ENCODE measurements at regions not wholly inside any gene's neighbourhood (a gene's known extent, or its start where the extent isn't known, plus 50 kb on each side); places are given as distances from the start of the nearest gene placed in this dataset.

DNA sequence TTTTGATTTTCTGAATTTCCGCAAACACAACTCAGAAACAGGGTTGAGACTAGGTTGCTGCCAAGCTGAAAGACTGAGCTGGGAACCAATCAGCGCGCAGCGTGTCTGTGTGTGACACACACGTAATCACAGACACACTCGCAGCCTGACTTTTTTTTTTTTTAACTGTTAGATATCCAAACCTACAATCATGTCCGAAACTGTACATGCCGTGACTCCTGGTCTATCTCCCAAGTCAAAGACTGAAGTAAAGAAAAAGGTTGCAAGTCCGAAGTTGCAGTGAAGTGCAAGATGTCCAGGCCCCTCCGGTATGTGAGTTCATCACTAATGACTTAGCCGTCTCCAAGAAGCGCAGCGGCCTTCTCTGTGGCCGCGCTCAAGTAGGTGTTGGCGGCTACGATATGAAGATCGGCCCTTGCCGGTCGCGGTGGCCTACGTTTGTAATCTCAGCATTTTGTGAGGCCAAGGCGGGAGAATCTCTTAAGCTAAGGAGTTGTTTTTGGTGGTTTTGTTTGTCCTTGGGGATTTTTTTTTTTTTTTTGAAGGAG is 108.2 kb downstream of the HFE start:
- TF ChIP-seq, protein P1, sequence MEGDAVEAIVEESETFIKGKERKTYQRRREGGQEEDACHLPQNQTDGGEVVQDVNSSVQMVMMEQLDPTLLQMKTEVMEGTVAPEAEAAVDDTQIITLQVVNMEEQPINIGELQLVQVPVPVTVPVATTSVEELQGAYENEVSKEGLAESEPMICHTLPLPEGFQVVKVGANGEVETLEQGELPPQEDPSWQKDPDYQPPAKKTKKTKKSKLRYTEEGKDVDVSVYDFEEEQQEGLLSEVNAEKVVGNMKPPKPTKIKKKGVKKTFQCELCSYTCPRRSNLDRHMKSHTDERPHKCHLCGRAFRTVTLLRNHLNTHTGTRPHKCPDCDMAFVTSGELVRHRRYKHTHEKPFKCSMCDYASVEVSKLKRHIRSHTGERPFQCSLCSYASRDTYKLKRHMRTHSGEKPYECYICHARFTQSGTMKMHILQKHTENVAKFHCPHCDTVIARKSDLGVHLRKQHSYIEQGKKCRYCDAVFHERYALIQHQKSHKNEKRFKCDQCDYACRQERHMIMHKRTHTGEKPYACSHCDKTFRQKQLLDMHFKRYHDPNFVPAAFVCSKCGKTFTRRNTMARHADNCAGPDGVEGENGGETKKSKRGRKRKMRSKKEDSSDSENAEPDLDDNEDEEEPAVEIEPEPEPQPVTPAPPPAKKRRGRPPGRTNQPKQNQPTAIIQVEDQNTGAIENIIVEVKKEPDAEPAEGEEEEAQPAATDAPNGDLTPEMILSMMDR (conservative IDR thresholded peaks at IDR 0.05): no peak
- H3K27ac ChIP-seq: peak overlapping the region; percentile 88

DNA sequence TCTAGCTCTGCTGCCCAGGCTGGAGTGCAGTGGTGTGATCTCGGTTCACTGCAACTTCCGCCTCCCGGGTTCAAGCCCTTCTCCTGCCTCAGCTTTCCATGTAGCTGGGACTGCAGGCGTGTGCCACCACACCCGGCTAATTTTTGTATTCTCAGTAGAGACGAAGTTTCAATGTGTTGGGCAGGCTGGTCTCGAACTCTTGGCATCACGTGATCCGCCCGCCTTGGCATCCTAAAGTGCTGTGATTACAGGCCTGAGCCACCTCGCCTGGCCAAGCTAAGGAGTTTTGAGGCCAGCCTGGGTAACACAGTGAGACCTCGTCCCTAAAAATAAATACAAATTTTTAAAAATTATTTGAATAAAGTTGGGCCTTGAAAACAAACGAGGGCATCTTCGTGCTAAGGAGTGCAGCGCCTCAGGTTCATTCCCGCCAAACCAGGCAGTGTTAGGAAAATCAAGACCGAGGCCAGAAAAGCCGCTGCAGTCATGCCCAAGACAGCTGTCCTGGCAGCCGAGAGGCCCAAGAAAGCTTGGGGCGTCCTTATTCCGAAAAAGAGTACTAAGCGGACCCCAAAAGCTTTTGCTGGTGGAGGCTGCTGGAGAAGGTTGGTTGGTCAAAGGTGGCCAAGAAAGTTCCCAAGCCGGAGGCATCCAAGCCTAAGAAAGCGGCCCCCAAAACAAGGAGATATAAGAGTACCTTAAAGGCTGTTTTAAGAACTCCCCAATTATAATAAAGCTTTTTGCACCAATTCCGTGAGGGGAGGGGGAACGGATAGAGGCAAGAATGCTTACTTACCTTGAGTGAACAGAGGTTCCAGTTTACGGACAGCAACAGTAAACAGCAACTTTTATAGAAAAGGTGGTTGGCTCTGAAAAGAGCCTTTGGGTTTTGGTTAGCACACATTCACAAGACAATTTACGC is 109.0 kb downstream of the HFE start:
- peak overlapping the region; percentile 88 for H3K27ac ChIP-seq
- TF ChIP-seq, protein P1 (conservative IDR thresholded peaks at IDR 0.05): no peak

DNA sequence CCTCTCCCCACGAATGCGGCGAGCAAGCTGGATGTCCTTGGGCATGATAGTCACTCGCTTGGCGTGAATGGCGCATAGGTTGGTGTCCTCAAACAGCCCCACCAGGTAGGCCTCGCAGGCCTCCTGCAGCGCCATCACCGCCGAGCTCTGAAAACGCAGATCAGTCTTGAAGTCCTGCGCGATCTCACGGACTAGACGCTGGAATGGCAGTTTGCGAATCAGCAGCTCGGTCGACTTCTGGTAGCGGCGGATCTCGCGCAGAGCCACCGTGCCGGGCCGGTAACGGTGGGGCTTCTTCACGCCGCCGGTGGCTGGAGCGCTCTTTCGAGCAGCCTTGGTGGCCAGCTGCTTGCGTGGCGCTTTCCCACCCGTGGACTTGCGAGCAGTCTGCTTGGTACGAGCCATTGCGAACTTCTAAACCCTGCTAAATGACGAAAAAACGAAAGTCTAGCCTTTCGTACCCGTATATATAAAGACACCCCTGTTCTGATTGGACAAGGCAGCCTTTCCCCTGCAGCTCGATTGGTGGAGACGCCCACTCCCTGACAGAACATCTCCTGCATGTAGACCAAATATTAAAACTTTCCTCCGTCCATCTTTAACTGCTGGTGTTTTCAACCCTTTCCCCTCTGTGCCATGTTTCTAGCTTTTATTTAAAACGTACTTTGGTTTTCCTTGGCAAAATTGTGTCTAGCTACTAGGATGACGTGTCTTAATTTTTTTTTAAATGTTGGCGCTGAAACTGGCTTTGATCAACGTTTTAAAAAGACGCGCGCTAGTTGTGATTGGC is 109.8 kb downstream of the HFE start:
- peak overlapping the region; percentile 88 for H3K27ac ChIP-seq
- TF ChIP-seq, protein P1 (conservative IDR thresholded peaks at IDR 0.05): no peak; the same call in 1 of the 2 replicates

DNA sequence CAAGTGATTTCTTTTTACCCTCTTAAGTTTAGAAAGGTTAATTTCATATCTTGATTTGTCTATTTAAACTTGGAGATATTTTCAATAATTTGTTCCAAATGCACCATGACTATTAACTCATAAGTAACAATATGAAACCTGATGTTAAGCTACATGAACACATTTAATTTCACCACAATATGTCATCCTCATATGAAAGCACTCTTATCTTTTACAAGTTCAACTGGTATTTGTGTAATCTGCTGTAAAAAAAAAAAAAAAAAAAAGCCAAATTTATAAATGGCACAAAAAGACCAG is 110.4 kb downstream of the HFE start:
- TF ChIP-seq, protein P1 (conservative IDR thresholded peaks at IDR 0.05): no peak
- H3K27ac ChIP-seq: peak overlapping the region; percentile 88

DNA sequence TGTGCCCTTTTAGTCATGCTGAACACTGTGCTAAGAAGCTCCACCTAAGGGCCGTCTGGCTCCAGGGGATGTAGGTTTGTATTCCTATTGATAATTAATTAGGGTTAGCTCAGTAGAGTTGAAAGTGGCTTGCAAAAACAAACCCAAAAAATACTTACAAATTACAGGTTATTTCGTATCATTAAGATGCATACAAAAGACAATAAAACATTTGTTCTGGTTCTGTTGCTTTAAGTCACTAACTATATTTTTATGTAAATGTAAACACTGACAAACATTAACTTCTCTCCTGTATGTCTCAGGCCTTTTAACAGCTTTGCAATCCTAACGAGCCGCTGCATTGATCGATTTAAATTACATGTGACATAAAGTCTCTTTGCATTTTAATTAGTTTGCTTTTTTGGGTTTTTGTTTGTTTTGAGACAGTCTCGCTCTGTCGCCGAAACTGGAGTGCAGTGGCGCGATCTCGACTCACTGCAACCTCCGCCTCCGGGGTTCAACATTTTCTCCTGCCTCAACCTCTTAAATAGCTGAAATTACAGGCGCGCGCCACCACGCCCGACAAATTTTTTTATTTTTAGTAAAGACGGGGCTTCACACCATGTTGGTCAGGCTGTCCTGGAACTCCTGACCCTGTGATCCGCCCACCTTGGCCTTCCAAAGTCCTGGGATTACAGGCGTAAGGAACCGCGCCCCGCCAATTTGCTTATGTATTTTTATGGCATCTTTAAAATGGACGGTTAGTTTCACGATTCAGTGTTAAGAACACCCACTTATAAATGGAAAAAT is 110.9 kb downstream of the HFE start:
- TF ChIP-seq, protein P1 (conservative IDR thresholded peaks at IDR 0.05): 0 out of 2 replicates have a peak, but pooled peaks have one; percentile 2

DNA sequence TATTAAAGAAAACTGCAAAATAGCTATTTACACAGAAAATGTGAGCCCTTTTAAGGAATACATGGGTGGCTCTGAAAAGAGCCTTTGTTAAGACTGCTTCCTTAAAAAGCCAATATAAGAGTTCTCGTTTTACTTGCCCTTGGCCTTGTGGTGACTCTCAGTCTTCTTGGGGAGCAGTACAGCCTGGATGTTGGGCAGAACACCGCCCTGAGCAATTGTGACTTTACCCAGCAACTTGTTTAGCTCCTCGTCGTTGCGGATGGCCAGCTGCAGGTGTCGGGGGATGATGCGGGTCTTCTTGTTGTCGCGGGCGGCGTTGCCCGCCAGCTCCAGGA is 111.5 kb downstream of the HFE start:
- peak overlapping the region; percentile 88 for H3K27ac ChIP-seq
- TF ChIP-seq, protein P1 (conservative IDR thresholded peaks at IDR 0.05): no peak

More for the DNA sequence above, 110.9 kb downstream of the HFE start:
- H3K27ac ChIP-seq: peak overlapping the region; percentile 88

All from VCaP (cell line).